Hepatocyte (in vitro differentiated cells): ENCODE measurements at regions not wholly inside any gene's neighbourhood (a gene's known extent, or its start where the extent isn't known, plus 50 kb on each side); places are given as distances from the start of the nearest gene placed in this dataset.

Source experiments
- DNase-seq: peaks from one replicate; pipeline ENCODE4 v3.0.0-alpha.2; 2016; ENCODE audit warnings: low spot score
- H2AFZ ChIP-seq: fragments of 200-600 bp; sonication (generic); 2 replicates; pipeline ENCODE4 v1.6.0; 2016; ENCODE audit warnings: antibody characterized with exemption, mild to moderate bottlenecking
- H3K27ac ChIP-seq: fragments of 200-600 bp; sonication (generic); 2 replicates; pipeline ENCODE4 v1.5.1; 2016; ENCODE audit warnings: mild to moderate bottlenecking
- H3K27me3 ChIP-seq: fragments of 200-600 bp; sonication (generic); 2 replicates; pipeline ENCODE4 v1.6.1; 2016
- H3K36me3 ChIP-seq: fragments of 200-600 bp; sonication (generic); replicated peaks from 2 replicates; pipeline ENCODE4 v1.5.1; 2016; ENCODE audit warnings: low read depth; ENCODE audit not compliant: insufficient read depth
- H3K4me1 ChIP-seq: fragments of 200-600 bp; sonication (generic); 2 replicates; pipeline ENCODE4 v1.5.1; 2016; ENCODE audit warnings: mild to moderate bottlenecking, moderate library complexity; ENCODE audit not compliant: insufficient read depth
- H3K4me2 ChIP-seq: fragments of 200-600 bp; sonication (generic); 2 replicates; pipeline ENCODE4 v1.6.0; 2016
- H3K4me3 ChIP-seq: fragments of 200-600 bp; sonication (generic); 2 replicates; pipeline ENCODE4 v1.5.1; 2016; ENCODE audit warnings: mild to moderate bottlenecking
- H3K79me2 ChIP-seq: fragments of 200-600 bp; sonication (generic); 2 replicates; pipeline ENCODE4 v1.6.0; 2017; ENCODE audit warnings: mild to moderate bottlenecking
- H3K9me2 ChIP-seq: fragments of 200-600 bp; sonication (generic); replicated peaks from 2 replicates; pipeline ENCODE4 v1.6.0; 2017; ENCODE audit warnings: mild to moderate bottlenecking; ENCODE audit not compliant: insufficient read depth
- H3K9me3 ChIP-seq: fragments of 200-600 bp; sonication (generic); 2 replicates; pipeline ENCODE4 v1.5.1; 2016; ENCODE audit warnings: low read depth, mild to moderate bottlenecking
- H4K20me1 ChIP-seq: fragments of 200-600 bp; sonication (generic); 2 replicates; pipeline ENCODE4 v1.6.0; 2016; ENCODE audit warnings: mild to moderate bottlenecking; ENCODE audit not compliant: insufficient read depth, poor library complexity, severe bottlenecking
- EZH2 ChIP-seq: fragments of 200-600 bp; sonication (generic); IDR thresholded peaks from 2 replicates; pipeline ENCODE4 v1.6.1; 2016; ENCODE audit warnings: antibody characterized with exemption, mild to moderate bottlenecking, borderline replicate concordance
- EZH2phosphoT487 ChIP-seq: fragments of 200-600 bp; sonication (generic); IDR thresholded peaks from one replicate; pipeline ENCODE4 v1.6.1; 2018; ENCODE audit warnings: antibody characterized with exemption, mild to moderate bottlenecking, low read depth, moderate library complexity; ENCODE audit not compliant: unreplicated experiment, severe bottlenecking
- WGBS: methylation state at CpG from one replicate; pipeline ENCODE4 v1.1.6; 2016; ENCODE audit warnings: low lambda C conversion rate; ENCODE audit errors: missing lambda C conversion rate; 5-methylcytosine and 5-hydroxymethylcytosine counted together
- TF ChIP-seq, protein P1 (sequence below): fragments of 200-600 bp; sonication (generic); IDR thresholded peaks from 2 replicates; pipeline ENCODE4 v1.5.1; 2016; ENCODE audit warnings: antibody characterized with exemption, mild to moderate bottlenecking; ENCODE audit not compliant: poor library complexity

DNA sequence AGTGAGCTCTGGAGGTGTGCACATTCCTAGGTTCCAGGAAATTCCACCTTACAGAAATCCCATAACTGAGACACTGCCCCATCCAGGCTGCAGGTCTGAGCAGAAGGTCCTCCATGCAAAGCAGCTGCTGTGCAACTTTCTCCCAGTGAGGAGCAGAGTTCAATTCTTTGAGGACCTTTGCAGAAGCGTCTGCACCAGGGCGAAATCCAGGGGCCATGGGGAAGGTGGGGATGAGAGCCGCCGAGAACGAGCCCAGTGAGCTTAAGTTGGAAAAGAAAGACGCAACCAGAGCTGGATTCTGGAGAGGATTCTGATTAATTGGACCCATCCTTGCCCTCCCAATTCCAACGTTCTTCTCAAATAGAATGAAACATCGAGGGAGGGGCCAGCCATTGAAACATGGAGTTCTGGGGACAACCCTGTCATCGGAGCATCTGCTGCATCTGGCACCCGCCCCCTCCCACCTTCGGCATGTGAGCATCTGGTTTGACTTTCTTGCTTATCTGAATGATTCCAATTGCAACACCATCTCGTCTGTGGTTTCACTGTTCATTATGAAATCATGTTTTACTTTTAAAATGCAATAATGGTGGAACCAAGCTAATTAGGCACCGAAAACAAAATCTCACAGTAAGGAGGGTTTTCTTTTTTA is 190.6 kb upstream of the FOXF1 start:
- H3K4me1 ChIP-seq = no peaks in the 10 kb centered on the region
- no peaks in the 10 kb centered on the region for H3K79me2 ChIP-seq
- no peak overlapping the region for H3K27ac ChIP-seq
- H3K9me2 ChIP-seq = no peaks in the 10 kb centered on the region
- WGBS = 66% methylated on average over 13 of the region's 13 CpGs
- H2AFZ ChIP-seq = no peak overlapping the region
- H3K36me3 ChIP-seq = no peaks in the 10 kb centered on the region
- H4K20me1 ChIP-seq = no peaks in the 10 kb centered on the region
- no peak overlapping the region for H3K4me2 ChIP-seq
- H3K9me3 ChIP-seq = no peaks in the 10 kb centered on the region
- TF ChIP-seq EZH2phosphoT487 = no peak
- TF ChIP-seq, protein P1, sequence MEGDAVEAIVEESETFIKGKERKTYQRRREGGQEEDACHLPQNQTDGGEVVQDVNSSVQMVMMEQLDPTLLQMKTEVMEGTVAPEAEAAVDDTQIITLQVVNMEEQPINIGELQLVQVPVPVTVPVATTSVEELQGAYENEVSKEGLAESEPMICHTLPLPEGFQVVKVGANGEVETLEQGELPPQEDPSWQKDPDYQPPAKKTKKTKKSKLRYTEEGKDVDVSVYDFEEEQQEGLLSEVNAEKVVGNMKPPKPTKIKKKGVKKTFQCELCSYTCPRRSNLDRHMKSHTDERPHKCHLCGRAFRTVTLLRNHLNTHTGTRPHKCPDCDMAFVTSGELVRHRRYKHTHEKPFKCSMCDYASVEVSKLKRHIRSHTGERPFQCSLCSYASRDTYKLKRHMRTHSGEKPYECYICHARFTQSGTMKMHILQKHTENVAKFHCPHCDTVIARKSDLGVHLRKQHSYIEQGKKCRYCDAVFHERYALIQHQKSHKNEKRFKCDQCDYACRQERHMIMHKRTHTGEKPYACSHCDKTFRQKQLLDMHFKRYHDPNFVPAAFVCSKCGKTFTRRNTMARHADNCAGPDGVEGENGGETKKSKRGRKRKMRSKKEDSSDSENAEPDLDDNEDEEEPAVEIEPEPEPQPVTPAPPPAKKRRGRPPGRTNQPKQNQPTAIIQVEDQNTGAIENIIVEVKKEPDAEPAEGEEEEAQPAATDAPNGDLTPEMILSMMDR = no peak
- no peak for TF ChIP-seq EZH2
- H3K4me3 ChIP-seq = no peak overlapping the region
- H3K27me3 ChIP-seq = no peaks in the 10 kb centered on the region
- no peak for DNase-seq

DNA sequence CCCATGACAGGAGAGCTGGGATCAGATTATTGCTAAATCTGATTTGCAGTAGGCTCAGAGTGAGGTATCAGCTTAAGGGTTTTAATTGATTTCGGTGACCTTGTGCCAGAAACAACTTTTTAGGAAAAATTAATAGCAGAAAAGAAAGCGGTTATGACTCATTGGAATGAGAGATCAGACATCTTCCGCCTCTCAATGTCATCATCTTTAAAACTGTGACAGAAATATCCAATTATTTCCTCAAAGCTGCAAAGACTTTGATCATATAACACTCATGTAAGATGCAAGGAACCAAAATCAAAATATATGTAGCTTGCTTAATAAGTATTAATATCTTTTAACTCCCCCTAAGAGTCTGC is 190.1 kb upstream of the FOXF1 start:
- H3K79me2 ChIP-seq = no peaks in the 10 kb centered on the region
- H3K36me3 ChIP-seq = no peaks in the 10 kb centered on the region
- DNase-seq = no peak
- no peaks in the 10 kb centered on the region for H3K4me1 ChIP-seq
- no peak overlapping the region for H3K27ac ChIP-seq
- H3K9me2 ChIP-seq = no peaks in the 10 kb centered on the region
- H3K4me2 ChIP-seq = no peak overlapping the region
- no peak overlapping the region for H2AFZ ChIP-seq
- H4K20me1 ChIP-seq = no peaks in the 10 kb centered on the region
- no peak overlapping the region for H3K4me3 ChIP-seq
- TF ChIP-seq EZH2phosphoT487 = no peak
- TF ChIP-seq EZH2 = no peak
- TF ChIP-seq, protein P1 = no peak
- WGBS = 80% methylated on average over 3 of the region's 3 CpGs
- no peaks in the 10 kb centered on the region for H3K27me3 ChIP-seq
- no peaks in the 10 kb centered on the region for H3K9me3 ChIP-seq

DNA sequence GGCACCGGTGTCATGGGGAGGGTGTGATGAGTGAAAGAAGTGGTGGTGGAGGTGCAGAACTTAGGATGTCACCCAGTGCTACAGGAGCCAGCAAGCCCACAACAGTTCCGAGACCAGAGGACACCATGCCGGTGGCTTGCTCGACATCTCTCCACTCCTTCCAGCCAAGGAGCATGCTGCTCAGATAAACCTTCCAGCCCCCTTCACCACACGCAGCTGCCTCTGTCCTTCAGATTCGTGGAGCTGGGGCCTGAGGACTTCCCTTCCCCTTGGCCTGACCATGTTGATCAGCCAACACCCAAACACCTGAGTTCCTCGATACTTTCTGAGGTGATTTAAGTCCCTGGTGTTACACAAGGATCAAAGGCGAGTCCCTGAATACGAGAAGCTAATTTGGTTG is 188.8 kb upstream of the FOXF1 start:
- Histone ChIP-seq H3K4me3 (no peak overlapping the region), H4K20me1 (no peaks in the 10 kb centered on the region), H2AFZ (no peak overlapping the region), H3K27ac (no peak overlapping the region), H3K9me3 (no peaks in the 10 kb centered on the region), H3K4me2 (no peak overlapping the region), H3K79me2 (no peaks in the 10 kb centered on the region), H3K36me3 (no peaks in the 10 kb centered on the region), H3K4me1 (no peaks in the 10 kb centered on the region), H3K9me2 (no peaks in the 10 kb centered on the region), H3K27me3 (no peaks in the 10 kb centered on the region)
- no peak for DNase-seq
- TF ChIP-seq, protein P1 = no peak
- no peak for TF ChIP-seq EZH2phosphoT487
- no peak for TF ChIP-seq EZH2
- 89% methylated on average over 8 of the region's 9 CpGs for WGBS
